Stimulated activated naive CD4-positive, alpha-beta T cell (primary cell): ENCODE measurements at regions not wholly inside any gene's neighbourhood (a gene's known extent, or its start where the extent isn't known, plus 50 kb on each side); places are given as distances from the start of the nearest gene placed in this dataset.
A peak's percentile ranks its signal among the peaks of the same experiment; 100 is the strongest.

Experiments used
- DNase-seq, 6 experiments: peaks; one replicate each; lab custom pipeline; 2025; lab: John Stamatoyannopoulos, UW

- DNase-seq, result no peak
Measured at GRCh38 chr17:5819921-5820685, 235.8 kb upstream of the NLRP1 start.

GRCh38 chr17:5820721-5821456 lies 236.6 kb upstream of the NLRP1 start:
- DNase-seq, result no peak

- DNase-seq, result no peak
Measured at GRCh38 chr17:5821803-5822202, 237.5 kb upstream of the NLRP1 start.

GRCh38 chr17:5822281-5823060 lies 238.2 kb upstream of the NLRP1 start:
- no peak for DNase-seq

- no peak for DNase-seq
Measured at GRCh38 chr17:5823219-5823618, 238.9 kb upstream of the NLRP1 start.

GRCh38 chr17:5825717-5826330 lies 241.5 kb upstream of the NLRP1 start:
- no peak for DNase-seq

GRCh38 chr17:5826384-5826783 lies 242.1 kb upstream of the NLRP1 start:
- no peak for DNase-seq

- DNase-seq, result no peak
Measured at GRCh38 chr17:5830921-5831320, 239.3 kb upstream of the WSCD1 start.

GRCh38 chr17:5832886-5833285 lies 237.3 kb upstream of the WSCD1 start:
- peak in 2 of 6 experiments; percentile 16 to 23 for DNase-seq

- DNase-seq, result no peak
Measured at GRCh38 chr17:5837055-5837491, 233.1 kb upstream of the WSCD1 start.

GRCh38 chr17:5838661-5839300 lies 231.4 kb upstream of the WSCD1 start:
- no peak for DNase-seq

GRCh38 chr17:5840811-5841446 lies 229.2 kb upstream of the WSCD1 start:
- DNase-seq, result no peak

GRCh38 chr17:5841862-5842261 lies 228.3 kb upstream of the WSCD1 start:
- no peak for DNase-seq

GRCh38 chr17:5843366-5844026 lies 226.7 kb upstream of the WSCD1 start:
- DNase-seq, result no peak

- DNase-seq, result no peak
Measured at GRCh38 chr17:5846001-5846400, 224.2 kb upstream of the WSCD1 start.

GRCh38 chr17:5854871-5855554 lies 215.2 kb upstream of the WSCD1 start:
- DNase-seq, result no peak

- DNase-seq, result no peak
Measured at GRCh38 chr17:5861246-5861645, 208.9 kb upstream of the WSCD1 start.

- no peak for DNase-seq
Measured at GRCh38 chr17:5861854-5862253, 208.3 kb upstream of the WSCD1 start.

GRCh38 chr17:5862395-5862794 lies 207.8 kb upstream of the WSCD1 start:
- DNase-seq, result no peak
